SK-N-SH (cell line): ENCODE measurements at regions not wholly inside any gene's neighbourhood (a gene's known extent, or its start where the extent isn't known, plus 50 kb on each side); places are given as distances from the start of the nearest gene placed in this dataset.

Experiments
- CTCF ChIA-PET: fragments of 300-600, 350-600 bp; formaldehyde crosslinking; extraction: SDS; loops from one replicate; lab custom pipeline; 2021; lab: Yijun Ruan, JAX
- POLR2A ChIA-PET: fragments of 350-600 bp; sonication (Branson Sonifier 250); formaldehyde crosslinking; extraction: SDS; loops from one replicate; lab custom pipeline; 2020; ENCODE audit warnings: antibody characterized with exemption, inconsistent platforms; lab: Yijun Ruan, JAX
- DNase-seq: peaks from one replicate; pipeline ENCODE4 v3.0.0; 2012
- H2AFZ ChIP-seq: fragments of 200-600 bp; sonication (generic); 2 replicates; pipeline ENCODE4 v1.8.1; 2016; ENCODE audit warnings: antibody characterized with exemption, mild to moderate bottlenecking, low read depth
- H3F3A ChIP-seq: fragments of 200-600 bp; sonication (generic); replicated peaks from 2 replicates; pipeline ENCODE3; 2016; ENCODE audit warnings: antibody characterized with exemption, mild to moderate bottlenecking; ENCODE audit not compliant: insufficient read depth
- H3K27ac ChIP-seq, 2 experiments: fragments of 200-500 bp in 1 of 2; fragments of 200-600 bp in 1 of 2; sonication (Bioruptor generic) in 1 of 2; sonication (generic), shearing (Covaris generic) in 1 of 2; 2 replicates each; pipeline versions ENCODE4 v1.5.1 to v1.6.1; 2014 to 2016; ENCODE audit warnings: low read depth in 2 of 2, inconsistent platforms in 1 of 2, low read length in 1 of 2, mild to moderate bottlenecking in 1 of 2, mixed read lengths in 1 of 2
- H3K27me3 ChIP-seq: fragments of 200-600 bp; sonication (generic), shearing (Covaris generic); 2 replicates; pipeline ENCODE4 v1.6.1; 2016; ENCODE audit warnings: mixed run types; ENCODE audit not compliant: insufficient read depth
- H3K36me3 ChIP-seq, 2 experiments: fragments of 200-500 bp in 1 of 2; fragments of 200-600 bp in 1 of 2; sonication (Bioruptor generic) in 1 of 2; sonication (generic) in 1 of 2; replicated peaks in 1 of 2; 2 replicates each; pipeline versions ENCODE3 to v1.5.1; 2014 to 2016; ENCODE audit warnings: low read length in 1 of 2, mild to moderate bottlenecking in 1 of 2; ENCODE audit not compliant: insufficient read depth in 2 of 2, control insufficient read depth in 1 of 2
- H3K4me1 ChIP-seq, 2 experiments: fragments of 200-500 bp in 1 of 2; fragments of 200-600 bp in 1 of 2; sonication (Bioruptor generic) in 1 of 2; sonication (generic), shearing (Covaris generic) in 1 of 2; 2 replicates each; pipeline versions ENCODE4 v1.5.1 to v1.6.1; 2014 to 2016; ENCODE audit warnings: low read depth in 1 of 2, low read length in 1 of 2, mixed run types in 1 of 2; ENCODE audit not compliant: insufficient read depth in 2 of 2, control insufficient read depth in 1 of 2
- H3K4me2 ChIP-seq: fragments of 200-600 bp; sonication (generic), shearing (Covaris generic); 2 replicates; pipeline ENCODE4 v1.6.1; 2017; ENCODE audit warnings: mixed run types
- H3K4me3 ChIP-seq, 2 experiments: fragments of 200-500 bp in 1 of 2; fragments of 200-600 bp in 1 of 2; sonication (Bioruptor generic) in 1 of 2; sonication (generic), shearing (Covaris generic) in 1 of 2; 2 replicates each; pipeline versions ENCODE4 v1.5.1 to v1.8.1; 2014 to 2016; ENCODE audit warnings: low read depth in 2 of 2, inconsistent platforms in 1 of 2, low read length in 1 of 2, mild to moderate bottlenecking in 1 of 2, mixed read lengths in 1 of 2, moderate library complexity in 1 of 2
- H3K79me2 ChIP-seq: fragments of 200-600 bp; sonication (generic); 2 replicates; pipeline ENCODE4 v1.8.1; 2017; ENCODE audit warnings: mild to moderate bottlenecking; ENCODE audit not compliant: insufficient read depth
- H3K9ac ChIP-seq: fragments of 200-600 bp; sonication (generic); 2 replicates; pipeline ENCODE4 v1.6.1; 2017; ENCODE audit warnings: mixed run types
- H3K9me2 ChIP-seq: fragments of 200-600 bp; sonication (generic); 2 replicates; pipeline ENCODE4 v1.6.1; 2017; ENCODE audit warnings: mixed run types
- H3K9me3 ChIP-seq: fragments of 200-600 bp; sonication (generic); 2 replicates; pipeline ENCODE4 v1.6.1; 2017; ENCODE audit warnings: mixed run types, mild to moderate bottlenecking, moderate library complexity
- H4K20me1 ChIP-seq: fragments of 200-600 bp; sonication (generic); 2 replicates; pipeline ENCODE4 v1.6.1; 2017; ENCODE audit warnings: mild to moderate bottlenecking, mixed run types; ENCODE audit not compliant: insufficient read depth
- CTCF ChIP-seq: fragments of 200-600 bp; sonication (generic); IDR thresholded peaks from 2 replicates; pipeline ENCODE4 v1.6.1; 2017; ENCODE audit warnings: antibody characterized with exemption, mild to moderate bottlenecking, moderate library complexity
- ELF1 ChIP-seq: IDR thresholded peaks from 2 replicates; pipeline ENCODE4 v1.4.0; 2012
- EZH2phosphoT487 ChIP-seq: fragments of 200-600 bp; sonication (generic); IDR thresholded peaks from 2 replicates; pipeline ENCODE4 v1.6.1; 2017; ENCODE audit warnings: low read depth, mixed run types, mild to moderate bottlenecking, antibody characterized with exemption, moderate library complexity, borderline replicate concordance
- FOXJ3 ChIP-seq: sonication (generic); formaldehyde crosslinking; IDR thresholded peaks from 2 replicates; pipeline ENCODE4 v1.5.1; 2020; ENCODE audit warnings: mild to moderate bottlenecking, missing genetic modification reagents
- FOXM1 ChIP-seq: IDR thresholded peaks from 2 replicates; pipeline ENCODE4 v1.4.0; 2012; ENCODE audit warnings: low read depth, mild to moderate bottlenecking
- GABPA ChIP-seq: IDR thresholded peaks from 2 replicates; pipeline ENCODE4 v1.4.0; 2012; ENCODE audit warnings: low read depth, mild to moderate bottlenecking
- GATA2 ChIP-seq: sonication (generic); formaldehyde crosslinking; IDR thresholded peaks from 2 replicates; pipeline ENCODE4 v1.5.0; 2020; ENCODE audit warnings: mild to moderate bottlenecking, missing genetic modification reagents
- IRF3 ChIP-seq: fragments of 150-350 bp; IDR thresholded peaks from 2 replicates; pipeline ENCODE4 v1.6.1; 2016; ENCODE audit warnings: mild to moderate bottlenecking, low read depth, low read length
- MAX ChIP-seq: IDR thresholded peaks from 2 replicates; pipeline ENCODE4 v1.4.0; 2012; ENCODE audit warnings: low read depth
- MEF2A ChIP-seq: IDR thresholded peaks from 2 replicates; pipeline ENCODE4 v1.4.0; 2012; ENCODE audit warnings: low read depth, borderline replicate concordance
- MXI1 ChIP-seq: IDR thresholded peaks from 2 replicates; pipeline ENCODE4 v1.6.1; 2012; ENCODE audit warnings: mild to moderate bottlenecking, low read depth, low read length, improper control_type of control experiment
- NFIC ChIP-seq: IDR thresholded peaks from 2 replicates; pipeline ENCODE4 v1.4.0; 2012; ENCODE audit warnings: borderline replicate concordance
- RAD21 ChIP-seq: IDR thresholded peaks from 2 replicates; pipeline ENCODE4 v1.6.1; 2012; ENCODE audit warnings: mild to moderate bottlenecking, low read length
- REST ChIP-seq: IDR thresholded peaks from 2 replicates; pipeline ENCODE4 v1.6.1; 2012; ENCODE audit warnings: mild to moderate bottlenecking, low read depth, low read length, moderate library complexity
- RFX5 ChIP-seq: IDR thresholded peaks from 2 replicates; pipeline ENCODE4 v1.6.1; 2012; ENCODE audit warnings: mild to moderate bottlenecking, improper control_type of control experiment, low read length
- SMC3 ChIP-seq: IDR thresholded peaks from 2 replicates; pipeline ENCODE4 v1.6.1; 2012; ENCODE audit warnings: low read depth, low read length, improper control_type of control experiment
- TCF12 ChIP-seq: IDR thresholded peaks from 2 replicates; pipeline ENCODE4 v1.4.0; 2012
- TEAD4 ChIP-seq: IDR thresholded peaks from 2 replicates; pipeline ENCODE4 v1.4.0; 2012; ENCODE audit warnings: mild to moderate bottlenecking, borderline replicate concordance; ENCODE audit not compliant: insufficient read depth
- USF2 ChIP-seq: fragments of 150-350 bp; IDR thresholded peaks from 2 replicates; pipeline ENCODE4 v1.6.1; 2017; ENCODE audit warnings: antibody characterized with exemption, low read length, low read depth, borderline replicate concordance
- YY1 ChIP-seq: IDR thresholded peaks from 2 replicates; pipeline ENCODE4 v1.4.0; 2012; ENCODE audit warnings: low read depth, mild to moderate bottlenecking
- WGBS: methylation state at CpG from one replicate; pipeline ENCODE4 v1.1.6; 2017; ENCODE audit warnings: low lambda C conversion rate; 5-methylcytosine and 5-hydroxymethylcytosine counted together

- Histone ChIP-seq H3K36me3 (no peaks in the 10 kb centered on the region), H3K79me2 (no peaks in the 10 kb centered on the region), H3K9me2 (no peaks in the 10 kb centered on the region), H3K9ac (no peak overlapping the region), H3K9me3 (no peaks in the 10 kb centered on the region), H3K4me2 (no peak overlapping the region), H3K27me3 (no peaks in the 10 kb centered on the region), H3F3A (no peaks in the 10 kb centered on the region), H3K4me1 (no peaks in the 10 kb centered on the region)
- 20% methylated on average over 28 of the region's 31 CpGs for WGBS
- TF ChIP-seq RFX5 (no peak), SMC3 (peak; percentile 50; the same call in 1 of the 2 replicates), GATA2 (CRISPR knock-in tag) (no peak), EZH2phosphoT487 (no peak), RAD21 (peak; percentile 53), ELF1 (no peak), FOXJ3 (no peak), CTCF (peak; percentile 83)
- TF ChIP-seq, all 33 proteins: peak for 3
- DNase-seq: peak; percentile 72
- ChIA-PET CTCF (interaction anchor here (0.6 to 1.9 kb wide), 27 partner anchors 9 to 301 kb away, joined by 3 to 13 read pairs (median 3); no protein-coding TSS in a partner anchor), POLR2A (no interaction called here)
- Histone ChIP-seq H3K27ac (no peak overlapping the region), H3K4me3 (peak overlapping the region in 1 of 2 experiments; percentile 33; a peak in 1 of 4 replicates), H4K20me1 (no peaks in the 10 kb centered on the region), H2AFZ (no peak overlapping the region)
Measured at GRCh38 chr20:21808863-21809664, 103.6 kb downstream of the PAX1 start.

GRCh38 chr20:21808139-21808538, 102.7 kb downstream of the PAX1 start:
- TF ChIP-seq NFIC (no peak), RAD21 (no peak), MEF2A (no peak), FOXM1 (no peak), USF2 (no peak), IRF3 (no peak), TEAD4 (no peak), GABPA (no peak), MXI1 (no peak), MAX (no peak), REST (no peak), YY1 (no peak), TCF12 (no peak), ELF1 (no peak)
- Histone ChIP-seq H3F3A (no peaks in the 10 kb centered on the region), H3K79me2 (no peaks in the 10 kb centered on the region), H3K4me1 (no peaks in the 10 kb centered on the region), H3K4me2 (no peak overlapping the region), H3K9ac (no peak overlapping the region), H3K27ac (no peak overlapping the region), H3K9me3 (no peaks in the 10 kb centered on the region), H3K36me3 (no peaks in the 10 kb centered on the region), H4K20me1 (no peaks in the 10 kb centered on the region), H3K27me3 (no peaks in the 10 kb centered on the region), H3K9me2 (no peaks in the 10 kb centered on the region), H3K4me3 (no peak overlapping the region), H2AFZ (no peak overlapping the region)
- 0% methylated on average over 3 of the region's 3 CpGs for WGBS
- ChIA-PET CTCF (interaction anchor here (1.0 to 1.9 kb wide), 9 partner anchors 15 to 298 kb away, joined by 3 to 13 read pairs (median 5); no protein-coding TSS in a partner anchor), POLR2A (no interaction called here)
- DNase-seq: no peak
